ENCODE measurements at regions not wholly inside any gene's neighbourhood (a gene's known extent, or its start where the extent isn't known, plus 50 kb on each side); places are given as distances from the start of the nearest gene placed in this dataset.

- H3K36me3 ChIP-seq (ENCODE audit: control insufficient read depth in 2 of 2, extremely low read depth in 1 of 2, insufficient read depth in 2 of 2, low read length in 2 of 2), result no peaks in the 10 kb centered on the region
- no peak for DNase-seq (ENCODE audit: low read depth, low spot score)
- no peak overlapping the region for H2AFZ ChIP-seq (ENCODE audit: control insufficient read depth, low read length)
- TF ChIP-seq EZH2 (IDR thresholded peaks at IDR 0.05; ENCODE audit: low read length), result no peak
- no peak for TF ChIP-seq CTCF (optimal IDR thresholded peaks at IDR 0.05 in 1 of 3, IDR thresholded peaks at IDR 0.05 in 1 of 3, conservative IDR thresholded peaks at IDR 0.05 in 1 of 3; ENCODE audit: extremely low read depth in 1 of 3, insufficient read depth in 2 of 3, low read length in 3 of 3)
- H3K9me1 ChIP-seq (ENCODE audit: control insufficient read depth, extremely low read depth, insufficient read depth, low read length), result no peaks in the 10 kb centered on the region
- no peaks in the 10 kb centered on the region for H3K79me2 ChIP-seq (ENCODE audit: control insufficient read depth, insufficient read depth, low read length)
- no peak for FAIRE-seq
- H3K27ac ChIP-seq (ENCODE audit: control insufficient read depth, insufficient read depth, low read length), result no peak overlapping the region
- no peak overlapping the region for H3K4me2 ChIP-seq (ENCODE audit: control insufficient read depth, extremely low read depth, insufficient read depth, low read depth, low read length)
- dilution Hi-C loops (cut with MboI; ENCODE audit: extremely low pct_ligation_motif_present, low sequenced_read_pairs), result no loop called here
- H3K4me1 ChIP-seq (ENCODE audit: control insufficient read depth, extremely low read depth, insufficient read depth, low read length), result no peaks in the 10 kb centered on the region
- H3K9me3 ChIP-seq (ENCODE audit: control insufficient read depth, low read depth, low read length), result peaks cover 11% of the 10 kb centered on the region
- H4K20me1 ChIP-seq (ENCODE audit: control insufficient read depth, extremely low read depth, insufficient read depth, low read length), result no peaks in the 10 kb centered on the region
- H3K4me3 ChIP-seq (ENCODE audit: control insufficient read depth in 2 of 3, extremely low read depth in 1 of 3, insufficient read depth in 2 of 3, low read depth in 1 of 3, low read length in 3 of 3), result no peak overlapping the region
- H3K9ac ChIP-seq (ENCODE audit: control insufficient read depth, extremely low read depth, insufficient read depth, low read length), result no peak overlapping the region
- H3K27me3 ChIP-seq (ENCODE audit: control insufficient read depth, extremely low read depth, insufficient read depth, low read length), result no peaks in the 10 kb centered on the region
These were observed 136.2 kb downstream of the HMX1 start for GRCh38 chr4:8735236-8736089.

GRCh38 chr4:8732681-8733243 lies 138.9 kb downstream of the HMX1 start:
- no peak overlapping the region for H2AFZ ChIP-seq (ENCODE audit: control insufficient read depth, low read length)
- dilution Hi-C loops (cut with MboI; ENCODE audit: extremely low pct_ligation_motif_present, low sequenced_read_pairs), result no loop called here
- H3K9me1 ChIP-seq (ENCODE audit: control insufficient read depth, extremely low read depth, insufficient read depth, low read length), result no peaks in the 10 kb centered on the region
- no peaks in the 10 kb centered on the region for H3K36me3 ChIP-seq (ENCODE audit: control insufficient read depth in 2 of 2, extremely low read depth in 1 of 2, insufficient read depth in 2 of 2, low read length in 2 of 2)
- H4K20me1 ChIP-seq (ENCODE audit: control insufficient read depth, extremely low read depth, insufficient read depth, low read length), result no peaks in the 10 kb centered on the region
- TF ChIP-seq EZH2 (IDR thresholded peaks at IDR 0.05; ENCODE audit: low read length) (no peak), CTCF (optimal IDR thresholded peaks at IDR 0.05 in 1 of 3, IDR thresholded peaks at IDR 0.05 in 1 of 3, conservative IDR thresholded peaks at IDR 0.05 in 1 of 3; ENCODE audit: extremely low read depth in 1 of 3, insufficient read depth in 2 of 3, low read length in 3 of 3) (no peak)
- no peaks in the 10 kb centered on the region for H3K4me1 ChIP-seq (ENCODE audit: control insufficient read depth, extremely low read depth, insufficient read depth, low read length)
- DNase-seq (ENCODE audit: low read depth, low spot score), result no peak
- no peaks in the 10 kb centered on the region for H3K79me2 ChIP-seq (ENCODE audit: control insufficient read depth, insufficient read depth, low read length)
- H3K27ac ChIP-seq (ENCODE audit: control insufficient read depth, insufficient read depth, low read length), result no peak overlapping the region
- H3K4me3 ChIP-seq (ENCODE audit: control insufficient read depth in 2 of 3, extremely low read depth in 1 of 3, insufficient read depth in 2 of 3, low read depth in 1 of 3, low read length in 3 of 3), result no peak overlapping the region
- H3K27me3 ChIP-seq (ENCODE audit: control insufficient read depth, extremely low read depth, insufficient read depth, low read length), result no peaks in the 10 kb centered on the region
- FAIRE-seq, result no peak
- no peak overlapping the region for H3K9ac ChIP-seq (ENCODE audit: control insufficient read depth, extremely low read depth, insufficient read depth, low read length)
- H3K9me3 ChIP-seq (ENCODE audit: control insufficient read depth, low read depth, low read length), result peaks cover 10% of the 10 kb centered on the region
- no peak overlapping the region for H3K4me2 ChIP-seq (ENCODE audit: control insufficient read depth, extremely low read depth, insufficient read depth, low read depth, low read length)
